ENCODE measurements at regions not wholly inside any gene's neighbourhood (a gene's known extent, or its start where the extent isn't known, plus 50 kb on each side); places are given as distances from the start of the nearest gene placed in this dataset.
"Not testable (repeated sequence)": the region's sequence is repeated elsewhere in the genome, so short reads cannot be mapped to it uniquely, and the experiment has no call there.

GRCh38 chr2:11922294-11922693 is 175.9 kb downstream of the LPIN1 start:
- DNase-seq (ENCODE audit: low read depth) = no peak

GRCh38 chr2:11923935-11924334 is 177.5 kb downstream of the LPIN1 start:
- no peak for DNase-seq (ENCODE audit: low read depth)

GRCh38 chr2:11925295-11926066 is 179.0 kb downstream of the LPIN1 start:
- DNase-seq (ENCODE audit: low read depth) = no peak

GRCh38 chr2:11930211-11930761 is 183.9 kb downstream of the LPIN1 start:
- no peak for DNase-seq (ENCODE audit: low read depth)

- no peak for DNase-seq (ENCODE audit: low read depth)
Measured at GRCh38 chr2:11932048-11932512, 185.6 kb downstream of the LPIN1 start.

- DNase-seq (ENCODE audit: low read depth) = no peak
Measured at GRCh38 chr2:11932962-11933361, 186.5 kb downstream of the LPIN1 start.

GRCh38 chr2:11933854-11934253 is 187.4 kb downstream of the LPIN1 start:
- DNase-seq (ENCODE audit: low read depth) = no peak

GRCh38 chr2:11936761-11937160 is 190.3 kb downstream of the LPIN1 start:
- DNase-seq (ENCODE audit: low read depth) = no peak

- no peak for DNase-seq (ENCODE audit: low read depth)
Measured at GRCh38 chr2:11938196-11938595, 191.8 kb downstream of the LPIN1 start.

GRCh38 chr2:11939523-11939922 is 193.1 kb downstream of the LPIN1 start:
- no peak for DNase-seq (ENCODE audit: low read depth)

GRCh38 chr2:11940121-11940743 is 193.8 kb downstream of the LPIN1 start:
- DNase-seq (ENCODE audit: low read depth) = no peak

GRCh38 chr2:11940799-11941198 is 194.4 kb downstream of the LPIN1 start:
- no peak for DNase-seq (ENCODE audit: low read depth)

GRCh38 chr2:11941201-11942177 is 195.1 kb downstream of the LPIN1 start:
- no peak for DNase-seq (ENCODE audit: low read depth)

- no peak for DNase-seq (ENCODE audit: low read depth)
Measured at GRCh38 chr2:11942178-11942569, 195.7 kb downstream of the LPIN1 start.

- no peak for DNase-seq (ENCODE audit: low read depth)
Measured at GRCh38 chr2:11944311-11944710, 197.9 kb downstream of the LPIN1 start.

- no peak for DNase-seq (ENCODE audit: low read depth)
Measured at GRCh38 chr2:11945139-11946126, 199.0 kb downstream of the LPIN1 start.

GRCh38 chr2:11947956-11948355 is 201.5 kb downstream of the LPIN1 start:
- no peak for DNase-seq (ENCODE audit: low read depth)

GRCh38 chr2:11949732-11950523 is 203.5 kb downstream of the LPIN1 start:
- no peak for DNase-seq (ENCODE audit: low read depth)

- no peak for DNase-seq (ENCODE audit: low read depth)
Measured at GRCh38 chr2:11950896-11951295, 204.5 kb downstream of the LPIN1 start.

- not testable (repeated sequence) for DNase-seq (ENCODE audit: low read depth)
Measured at GRCh38 chr2:11951492-11951891, 205.1 kb downstream of the LPIN1 start.
